ENCODE measurements at regions not wholly inside any gene's neighbourhood (a gene's known extent, or its start where the extent isn't known, plus 50 kb on each side); places are given as distances from the start of the nearest gene placed in this dataset.

GRCh38 chr15:47371939-47372338 lies 345.4 kb upstream of the SEMA6D start:
- Histone ChIP-seq H3K4me1 (ENCODE audit: low read depth) (no peaks in the 10 kb centered on the region), H3K9me3 (no peaks in the 10 kb centered on the region), H3K4me3 (no peak overlapping the region), H3K36me3 (ENCODE audit: low read depth) (no peaks in the 10 kb centered on the region)
- ATAC-seq (no peak), DNase-seq (no peak)
- intact Hi-C loops (cut with DNase I, micrococcal nuclease) = no loop called here
- TF ChIP-seq CTCF (IDR thresholded peaks at IDR 0.05) = no peak

GRCh38 chr15:47374222-47374621 lies 343.1 kb upstream of the SEMA6D start:
- DNase-seq = no peak
- TF ChIP-seq CTCF (IDR thresholded peaks at IDR 0.05) = no peak
- no peaks in the 10 kb centered on the region for H3K9me3 ChIP-seq
- no peak overlapping the region for H3K4me3 ChIP-seq
- intact Hi-C loops (cut with DNase I, micrococcal nuclease) = no loop called here
- H3K4me1 ChIP-seq (ENCODE audit: low read depth) = no peaks in the 10 kb centered on the region
- H3K36me3 ChIP-seq (ENCODE audit: low read depth) = no peaks in the 10 kb centered on the region
- no peak for ATAC-seq

- no peak for ATAC-seq
- intact Hi-C loops (cut with DNase I, micrococcal nuclease) = no loop called here
- no peaks in the 10 kb centered on the region for H3K9me3 ChIP-seq
- H3K36me3 ChIP-seq (ENCODE audit: low read depth) = no peaks in the 10 kb centered on the region
- H3K4me3 ChIP-seq = no peak overlapping the region
- no peak for DNase-seq
- no peaks in the 10 kb centered on the region for H3K4me1 ChIP-seq (ENCODE audit: low read depth)
- TF ChIP-seq CTCF (IDR thresholded peaks at IDR 0.05) = no peak
Measured at GRCh38 chr15:47376190-47376589, 341.1 kb upstream of the SEMA6D start.

GRCh38 chr15:47377465-47377864 lies 339.8 kb upstream of the SEMA6D start:
- ATAC-seq (no peak), DNase-seq (no peak)
- no peak for TF ChIP-seq CTCF (IDR thresholded peaks at IDR 0.05)
- Histone ChIP-seq H3K36me3 (ENCODE audit: low read depth) (no peaks in the 10 kb centered on the region), H3K4me1 (ENCODE audit: low read depth) (no peaks in the 10 kb centered on the region), H3K9me3 (no peaks in the 10 kb centered on the region), H3K4me3 (no peak overlapping the region)
- intact Hi-C loops (cut with DNase I, micrococcal nuclease) = no loop called here

- TF ChIP-seq CTCF (IDR thresholded peaks at IDR 0.05) = no peak
- ATAC-seq (no peak), DNase-seq (no peak)
- intact Hi-C loops (cut with DNase I, micrococcal nuclease) = no loop called here
- Histone ChIP-seq H3K4me3 (no peak overlapping the region), H3K36me3 (ENCODE audit: low read depth) (no peaks in the 10 kb centered on the region), H3K4me1 (ENCODE audit: low read depth) (no peaks in the 10 kb centered on the region), H3K9me3 (no peaks in the 10 kb centered on the region)
Measured at GRCh38 chr15:47378527-47378926, 338.8 kb upstream of the SEMA6D start.

GRCh38 chr15:47383102-47383501 lies 334.2 kb upstream of the SEMA6D start:
- H3K9me3 ChIP-seq = no peaks in the 10 kb centered on the region
- no peaks in the 10 kb centered on the region for H3K36me3 ChIP-seq (ENCODE audit: low read depth)
- no peak for TF ChIP-seq CTCF (IDR thresholded peaks at IDR 0.05)
- intact Hi-C loops (cut with DNase I, micrococcal nuclease) = no loop called here
- H3K4me1 ChIP-seq (ENCODE audit: low read depth) = no peaks in the 10 kb centered on the region
- ATAC-seq = no peak
- no peak overlapping the region for H3K4me3 ChIP-seq
- DNase-seq = no peak
